GM13977 (cell line): ENCODE measurements at regions not wholly inside any gene's neighbourhood (a gene's known extent, or its start where the extent isn't known, plus 50 kb on each side); places are given as distances from the start of the nearest gene placed in this dataset.

Source experiments
- DNase-seq: peaks from one replicate; pipeline ENCODE4 v3.0.0; 2012; ENCODE audit warnings: low spot score
- CTCF ChIP-seq: IDR thresholded peaks from 2 replicates; pipeline ENCODE4 v1.5.1; 2012; ENCODE audit warnings: mild to moderate bottlenecking, control low read depth; ENCODE audit not compliant: insufficient read depth; ENCODE audit errors: extremely low read depth, missing control alignments
- in situ Hi-C: fragments of 300-500 bp; cut with MboI; formaldehyde crosslinking; loops from one replicate; pipeline ENCODE4 v1.12.0; 2022; ENCODE audit warnings: low sequenced_read_pairs, low pct_unique_long_range_greater_than_20kb, mixed read lengths, inconsistent platforms; ENCODE audit not compliant: unreplicated experiment

- no peak for TF ChIP-seq CTCF
- DNase-seq = no peak
- in situ Hi-C loops = no loop called here
Measured at GRCh38 chr5:111869681-111870080, 112.7 kb upstream of the NREP start.

- in situ Hi-C loops = no loop called here
- no peak for DNase-seq
- no peak for TF ChIP-seq CTCF
Measured at GRCh38 chr5:111865356-111865755, 108.4 kb upstream of the NREP start.

GRCh38 chr5:111863801-111864200 is 106.8 kb upstream of the NREP start:
- DNase-seq = no peak
- in situ Hi-C loops = no loop called here
- TF ChIP-seq CTCF = no peak

GRCh38 chr5:111859533-111860270 is 102.7 kb upstream of the NREP start:
- no peak for TF ChIP-seq CTCF
- in situ Hi-C loops = no loop called here
- DNase-seq = no peak

GRCh38 chr5:111859031-111859430 is 102.0 kb upstream of the NREP start:
- DNase-seq = no peak
- no peak for TF ChIP-seq CTCF
- in situ Hi-C loops = no loop called here

GRCh38 chr5:111857623-111858022 is 100.6 kb upstream of the NREP start:
- TF ChIP-seq CTCF = no peak
- DNase-seq = no peak
- in situ Hi-C loops = no loop called here

GRCh38 chr5:111856876-111857466 is 100.0 kb upstream of the NREP start:
- no peak for DNase-seq
- TF ChIP-seq CTCF = no peak
- in situ Hi-C loops = no loop called here
